HUES6 (cell line): ENCODE measurements at regions not wholly inside any gene's neighbourhood (a gene's known extent, or its start where the extent isn't known, plus 50 kb on each side); places are given as distances from the start of the nearest gene placed in this dataset.

Experiments
- H3K27ac ChIP-seq: 2 replicates; pipeline ENCODE4 v1.7.0; 2013; ENCODE audit warnings: low read depth, mild to moderate bottlenecking, low read length, inconsistent platforms
- H3K27me3 ChIP-seq: 2 replicates; pipeline ENCODE4 v1.6.1; 2013; ENCODE audit warnings: low read length; ENCODE audit not compliant: control insufficient read depth, insufficient read depth
- H3K36me3 ChIP-seq: 2 replicates; pipeline ENCODE4 v1.6.1; 2013; ENCODE audit warnings: low read length; ENCODE audit not compliant: control insufficient read depth, insufficient read depth
- H3K4me1 ChIP-seq: 2 replicates; pipeline ENCODE4 v1.6.1; 2013; ENCODE audit warnings: low read length; ENCODE audit not compliant: control insufficient read depth, insufficient read depth
- H3K4me3 ChIP-seq: 2 replicates; pipeline ENCODE4 v1.5.1; 2013; ENCODE audit warnings: low read depth, low read length
- H3K9ac ChIP-seq: one replicate; pipeline ENCODE4 v1.6.1; 2013; ENCODE audit warnings: mild to moderate bottlenecking, low read length
- H3K9me3 ChIP-seq: 2 replicates; pipeline ENCODE4 v1.6.1; 2013; ENCODE audit warnings: low read depth, low read length; ENCODE audit not compliant: control insufficient read depth, insufficient read depth

DNA sequence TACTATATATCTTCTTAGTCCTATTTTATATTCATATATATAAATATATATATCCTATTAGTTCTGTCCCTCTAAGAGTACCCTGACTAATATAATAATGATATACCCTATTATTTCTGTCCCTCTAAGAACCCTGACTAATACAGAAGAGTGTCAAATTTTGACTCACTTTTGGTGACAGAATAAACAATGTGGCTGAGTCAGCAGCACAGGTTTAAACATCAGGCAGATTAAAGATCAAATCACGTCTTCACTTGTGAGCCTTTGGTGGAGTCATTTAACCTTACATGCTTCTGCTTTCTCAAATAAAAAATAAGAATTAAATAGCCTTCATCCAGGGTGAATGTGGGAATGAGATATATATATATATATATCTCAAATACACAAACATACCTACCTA is 615.9 kb upstream of the GCFC2 start:
- no peak overlapping the region for H3K27ac ChIP-seq
- no peak overlapping the region for H3K9ac ChIP-seq
- no peaks in the 10 kb centered on the region for H3K27me3 ChIP-seq
- no peaks in the 10 kb centered on the region for H3K9me3 ChIP-seq
- H3K4me1 ChIP-seq: no peaks in the 10 kb centered on the region
- H3K36me3 ChIP-seq: no peaks in the 10 kb centered on the region
- no peak overlapping the region for H3K4me3 ChIP-seq

DNA sequence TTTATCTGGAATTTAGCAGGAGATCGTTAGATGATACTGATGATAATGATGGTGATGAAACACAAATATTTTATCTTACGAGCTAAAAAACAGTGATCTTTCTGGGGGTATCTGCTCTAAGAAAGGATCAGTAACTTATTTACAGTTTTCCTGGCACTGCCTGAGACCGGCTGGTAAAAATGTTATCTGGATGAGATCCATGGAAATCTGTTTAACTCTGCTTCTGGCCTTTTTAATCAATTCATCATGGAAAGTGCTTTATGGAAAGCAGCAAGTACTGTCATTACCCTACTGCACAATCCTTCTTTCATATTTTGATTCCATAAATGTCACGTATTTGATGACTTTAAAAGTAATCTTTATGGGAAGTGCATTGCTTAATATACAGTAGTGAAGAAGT is 612.7 kb upstream of the GCFC2 start:
- Histone ChIP-seq H3K27ac (no peak overlapping the region), H3K36me3 (no peaks in the 10 kb centered on the region), H3K4me3 (no peak overlapping the region), H3K27me3 (no peaks in the 10 kb centered on the region), H3K9me3 (no peaks in the 10 kb centered on the region), H3K9ac (no peak overlapping the region), H3K4me1 (no peaks in the 10 kb centered on the region)

DNA sequence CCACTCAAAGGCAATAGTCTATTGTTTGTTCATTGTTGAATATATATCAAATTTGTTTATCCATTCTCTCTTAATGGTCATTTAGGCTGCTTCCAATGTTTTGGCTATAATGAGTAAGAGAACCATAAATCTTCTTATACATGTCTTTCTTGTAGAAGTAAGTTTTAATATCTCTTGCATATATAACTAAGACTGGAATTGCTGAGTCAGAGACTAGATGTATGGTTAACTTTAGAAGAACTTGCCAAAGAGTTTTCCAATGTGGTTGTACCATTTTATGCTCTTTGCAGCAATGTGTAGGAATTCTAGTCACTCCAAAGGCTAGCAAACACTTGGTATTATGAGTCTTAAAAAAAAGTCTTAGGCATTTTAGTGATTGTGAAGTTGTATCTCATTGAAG is 610.0 kb upstream of the GCFC2 start:
- Histone ChIP-seq H3K4me3 (no peak overlapping the region), H3K9me3 (no peaks in the 10 kb centered on the region), H3K9ac (no peak overlapping the region), H3K27me3 (no peaks in the 10 kb centered on the region), H3K4me1 (no peaks in the 10 kb centered on the region), H3K36me3 (no peaks in the 10 kb centered on the region), H3K27ac (no peak overlapping the region)

DNA sequence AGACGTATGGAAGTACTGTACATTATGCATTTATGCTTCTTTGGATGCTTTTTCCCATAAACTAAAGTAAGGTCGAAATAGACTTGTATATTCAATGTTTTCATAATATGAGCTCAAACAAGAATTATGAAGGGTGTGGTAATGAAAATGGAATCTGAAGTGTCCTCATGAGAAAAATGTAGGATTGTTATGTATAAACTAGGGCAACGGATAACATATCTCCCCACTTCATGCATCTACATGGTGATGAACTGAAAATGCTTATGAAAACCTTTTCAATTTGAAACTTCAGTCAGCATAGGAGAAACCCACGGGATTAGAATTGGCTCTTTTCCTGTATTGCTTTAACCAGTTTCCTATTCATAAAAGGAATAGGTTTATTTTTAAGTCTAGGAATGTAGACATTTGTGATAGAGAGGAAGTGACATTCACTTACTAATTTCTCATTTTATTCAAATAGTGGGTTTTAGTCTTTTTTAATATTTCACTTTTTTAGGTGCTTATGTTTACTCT is 608.2 kb upstream of the GCFC2 start:
- no peaks in the 10 kb centered on the region for H3K9me3 ChIP-seq
- no peaks in the 10 kb centered on the region for H3K4me1 ChIP-seq
- no peak overlapping the region for H3K4me3 ChIP-seq
- no peak overlapping the region for H3K27ac ChIP-seq
- H3K27me3 ChIP-seq: no peaks in the 10 kb centered on the region
- no peak overlapping the region for H3K9ac ChIP-seq
- no peaks in the 10 kb centered on the region for H3K36me3 ChIP-seq

DNA sequence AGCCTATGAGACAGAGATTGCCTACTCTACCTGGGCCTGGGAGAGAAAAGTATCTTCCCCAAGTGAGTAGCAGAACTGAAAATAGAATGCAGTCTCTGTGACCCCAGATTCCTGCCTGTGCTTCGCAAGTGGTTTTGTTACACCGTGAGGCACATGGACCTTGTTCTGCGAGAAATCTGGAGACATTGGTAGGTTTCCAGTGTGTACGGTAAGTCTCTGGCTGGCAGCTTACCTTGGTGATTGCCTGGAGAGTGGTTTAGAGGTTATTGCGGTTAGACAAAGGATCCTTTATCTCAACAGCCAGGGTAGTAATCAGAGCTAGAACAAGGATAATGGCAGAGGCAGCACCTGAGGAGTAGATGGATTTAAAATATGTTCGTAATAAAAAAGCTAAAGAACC is 606.0 kb upstream of the GCFC2 start:
- H3K4me1 ChIP-seq: no peaks in the 10 kb centered on the region
- H3K9me3 ChIP-seq: no peaks in the 10 kb centered on the region
- H3K27me3 ChIP-seq: no peaks in the 10 kb centered on the region
- H3K4me3 ChIP-seq: no peak overlapping the region
- no peaks in the 10 kb centered on the region for H3K36me3 ChIP-seq
- no peak overlapping the region for H3K27ac ChIP-seq
- no peak overlapping the region for H3K9ac ChIP-seq

DNA sequence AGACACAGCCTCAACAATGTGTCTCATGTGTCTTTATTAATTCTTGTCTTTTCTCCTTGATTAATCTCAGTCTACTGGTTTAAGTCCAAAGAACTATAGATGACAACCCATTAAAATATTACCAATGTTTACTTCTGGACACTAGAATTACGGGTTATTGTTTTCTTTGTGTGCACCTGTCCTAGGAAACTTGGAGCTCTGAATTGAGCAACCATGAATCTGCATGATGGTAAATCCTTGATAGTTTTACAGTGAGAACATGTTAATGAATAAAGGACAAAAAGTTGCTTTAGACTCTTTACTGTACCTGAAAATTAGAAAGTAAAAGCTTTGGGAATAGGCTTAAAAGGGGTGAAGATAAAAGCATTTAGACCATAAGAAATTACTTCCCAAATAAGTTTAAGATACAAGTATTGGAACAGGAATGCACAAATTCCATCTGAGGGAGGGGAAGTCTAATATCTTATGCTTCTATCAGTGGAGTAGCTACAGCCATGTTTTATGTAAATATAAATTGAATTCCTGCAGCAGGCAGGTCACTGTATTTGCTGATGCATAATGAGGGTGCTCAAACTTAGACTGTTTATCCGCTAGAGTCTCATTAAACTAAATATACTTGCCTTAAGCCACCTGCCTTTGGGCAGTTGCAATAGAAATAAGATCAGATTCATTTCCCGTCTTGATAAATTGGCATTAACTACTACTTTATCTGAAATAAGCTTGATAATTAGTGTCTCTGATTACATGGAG is 603.7 kb upstream of the GCFC2 start:
- H3K4me3 ChIP-seq: no peak overlapping the region
- H3K4me1 ChIP-seq: no peaks in the 10 kb centered on the region
- H3K27me3 ChIP-seq: no peaks in the 10 kb centered on the region
- H3K27ac ChIP-seq: no peak overlapping the region
- no peak overlapping the region for H3K9ac ChIP-seq
- no peaks in the 10 kb centered on the region for H3K9me3 ChIP-seq
- no peaks in the 10 kb centered on the region for H3K36me3 ChIP-seq

DNA sequence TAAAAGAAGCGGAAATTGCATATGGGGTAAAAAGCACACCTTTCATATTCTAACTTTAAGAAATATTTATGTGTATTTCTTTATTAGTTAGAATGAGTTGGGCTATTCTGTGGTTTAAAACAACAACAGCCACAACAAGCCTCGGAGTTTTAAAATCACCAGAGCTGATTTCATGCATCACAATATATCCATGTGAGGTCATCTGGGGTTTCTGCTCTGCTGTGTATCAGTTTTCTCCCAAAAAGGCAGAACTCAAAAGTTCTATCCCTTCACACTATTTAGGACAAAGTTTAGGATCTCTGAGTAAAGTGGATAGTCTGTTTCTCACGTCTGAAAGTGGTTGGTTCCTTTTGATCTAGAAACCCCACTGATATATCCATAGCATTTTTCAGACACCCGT is 601.5 kb upstream of the GCFC2 start:
- Histone ChIP-seq H3K4me1 (no peaks in the 10 kb centered on the region), H3K27me3 (no peaks in the 10 kb centered on the region), H3K9ac (no peak overlapping the region), H3K9me3 (no peaks in the 10 kb centered on the region), H3K27ac (no peak overlapping the region), H3K4me3 (no peak overlapping the region), H3K36me3 (no peaks in the 10 kb centered on the region)

DNA sequence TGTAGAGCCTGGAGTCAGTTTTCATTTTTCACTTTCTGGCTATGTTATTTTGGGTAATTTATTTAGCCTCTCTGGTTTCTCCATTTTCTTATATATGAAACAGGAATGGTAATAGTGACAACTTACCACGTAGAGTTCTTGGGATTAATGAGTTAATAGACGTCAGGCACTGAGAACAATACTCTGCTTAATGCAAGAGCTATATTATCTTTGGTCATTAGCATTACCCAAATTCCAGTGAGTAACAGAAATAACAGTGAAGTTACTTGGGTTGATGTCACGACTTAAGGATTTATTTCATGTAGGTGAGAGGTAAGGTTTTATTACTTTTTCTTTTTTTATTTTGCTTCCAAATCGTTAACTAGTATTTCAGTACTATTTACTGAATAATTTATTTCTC is 601.0 kb upstream of the GCFC2 start:
- no peaks in the 10 kb centered on the region for H3K36me3 ChIP-seq
- H3K9ac ChIP-seq: no peak overlapping the region
- H3K27ac ChIP-seq: no peak overlapping the region
- H3K27me3 ChIP-seq: no peaks in the 10 kb centered on the region
- H3K9me3 ChIP-seq: no peaks in the 10 kb centered on the region
- H3K4me3 ChIP-seq: no peak overlapping the region
- no peaks in the 10 kb centered on the region for H3K4me1 ChIP-seq

DNA sequence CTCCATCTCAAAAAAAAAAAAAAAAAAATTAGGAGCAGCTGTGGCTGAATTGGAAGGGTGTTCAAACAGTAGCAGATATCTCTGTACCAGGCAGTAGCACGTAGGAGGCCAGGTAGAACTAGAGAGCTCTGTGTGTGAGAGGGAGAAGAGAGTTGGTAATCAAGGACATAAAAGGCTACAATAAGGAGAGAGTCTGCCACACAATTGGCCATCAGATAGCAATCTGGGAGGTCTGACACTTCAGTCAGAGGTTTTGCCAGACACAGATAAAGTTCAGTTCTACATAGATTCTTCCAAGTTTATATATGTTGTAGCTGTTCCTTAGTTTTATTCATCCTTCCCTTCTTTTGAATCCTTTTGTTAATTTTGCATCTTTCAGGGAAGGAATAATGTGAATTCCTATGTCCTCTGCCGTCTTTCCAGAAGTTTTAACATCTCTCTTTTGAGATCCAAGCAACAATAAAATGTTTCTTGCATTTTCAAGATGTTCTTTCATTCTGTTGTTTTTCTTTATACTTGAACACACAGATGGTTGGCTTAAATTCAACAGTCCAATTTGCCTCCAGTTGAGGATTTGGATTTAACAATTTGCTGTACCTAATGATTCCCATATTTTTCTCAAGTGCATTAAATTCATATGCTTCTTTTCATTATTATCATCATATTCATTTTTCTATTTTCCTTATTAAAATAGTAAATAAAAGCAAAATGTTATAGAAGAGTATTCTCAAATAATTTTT is 600.3 kb upstream of the GCFC2 start:
- Histone ChIP-seq H3K36me3 (no peaks in the 10 kb centered on the region), H3K4me3 (no peak overlapping the region), H3K27ac (no peak overlapping the region), H3K27me3 (no peaks in the 10 kb centered on the region), H3K4me1 (no peaks in the 10 kb centered on the region), H3K9me3 (no peaks in the 10 kb centered on the region), H3K9ac (no peak overlapping the region)

DNA sequence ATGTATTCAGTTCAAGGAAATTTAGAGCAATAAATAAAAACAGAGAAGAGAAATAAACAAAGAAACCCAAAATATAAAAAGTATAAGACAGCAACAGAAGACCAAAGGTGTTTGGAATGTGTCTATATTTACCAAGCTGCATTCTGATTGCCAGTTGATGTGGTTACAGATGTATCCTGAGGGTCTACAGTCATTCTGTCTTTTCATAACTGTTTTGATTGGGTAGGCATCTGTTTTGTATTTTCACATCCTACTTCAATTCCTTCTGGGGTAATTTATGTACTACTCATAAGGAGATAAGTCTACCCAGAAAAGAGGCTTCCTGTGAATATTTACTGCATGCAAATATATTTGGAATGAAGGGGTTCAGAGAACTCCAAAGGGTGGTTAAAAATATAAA is 596.8 kb upstream of the GCFC2 start:
- Histone ChIP-seq H3K36me3 (no peaks in the 10 kb centered on the region), H3K9ac (no peak overlapping the region), H3K4me3 (no peak overlapping the region), H3K27me3 (no peaks in the 10 kb centered on the region), H3K4me1 (no peaks in the 10 kb centered on the region), H3K9me3 (no peaks in the 10 kb centered on the region), H3K27ac (no peak overlapping the region)

DNA sequence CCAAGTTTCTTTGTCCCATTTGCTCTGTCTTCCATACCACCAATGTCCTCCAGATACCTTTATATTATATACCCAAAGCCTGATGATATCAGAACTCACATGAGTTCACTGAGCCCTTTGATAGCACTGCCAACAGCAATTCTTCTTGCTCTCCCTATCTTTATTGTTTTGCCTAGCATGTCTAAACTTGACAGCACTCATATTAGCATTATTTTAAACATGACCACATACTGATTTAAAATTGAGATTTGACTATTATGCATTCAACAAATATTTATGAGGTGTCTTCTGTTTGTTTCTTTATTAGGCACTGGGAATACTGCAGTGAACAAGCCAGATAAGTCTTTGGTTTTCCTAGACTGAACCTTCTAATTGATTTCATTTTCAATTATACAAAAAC is 587.3 kb upstream of the GCFC2 start:
- Histone ChIP-seq H3K9me3 (no peaks in the 10 kb centered on the region), H3K9ac (no peak overlapping the region), H3K4me1 (no peaks in the 10 kb centered on the region), H3K36me3 (no peaks in the 10 kb centered on the region), H3K27me3 (no peaks in the 10 kb centered on the region), H3K27ac (no peak overlapping the region), H3K4me3 (no peak overlapping the region)
